ENCODE measurements at regions not wholly inside any gene's neighbourhood (a gene's known extent, or its start where the extent isn't known, plus 50 kb on each side); places are given as distances from the start of the nearest gene placed in this dataset.

DNA sequence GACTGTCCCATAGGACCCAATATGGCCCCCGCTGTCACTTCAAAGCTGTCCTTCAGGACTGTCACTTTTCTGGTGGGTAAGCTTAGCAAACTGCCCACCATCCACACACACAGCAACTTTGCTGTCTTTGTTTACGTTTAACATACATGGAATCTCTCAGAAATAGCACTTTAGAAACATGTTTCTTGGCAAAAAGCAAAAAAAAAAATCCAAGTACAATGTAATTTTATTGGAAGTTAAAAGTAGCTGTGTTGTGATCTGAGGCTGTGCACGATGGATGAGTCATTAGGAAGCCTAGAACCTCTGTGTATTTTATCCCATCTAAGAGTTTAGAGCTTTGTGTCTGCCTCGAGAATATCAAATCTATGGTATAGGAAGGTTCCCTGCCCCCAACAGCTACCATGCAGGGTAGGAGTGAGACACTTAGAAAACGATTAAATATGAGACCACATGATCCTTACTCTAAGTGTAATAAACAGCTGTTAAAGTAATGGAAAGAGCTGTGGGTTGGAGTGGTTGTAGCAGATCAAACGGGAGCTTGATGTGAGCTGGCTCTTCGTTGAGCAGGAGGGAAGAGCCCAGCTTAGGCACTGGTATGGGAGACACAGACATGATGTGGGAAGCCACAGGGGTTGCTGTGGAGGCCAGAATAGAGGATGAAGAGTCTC, 119.5 kb downstream of the PLEKHG1 start:
- no peak overlapping the region for H3K27ac ChIP-seq (ENCODE audit: low read depth, low read length)
- H3K36me3 ChIP-seq (ENCODE audit: control insufficient read depth in 3 of 3, insufficient read depth in 3 of 3, low read length in 3 of 3), result no peaks in the 10 kb centered on the region
- no peak overlapping the region for H3K4me3 ChIP-seq (ENCODE audit: low read length in 3 of 3)
- no peaks in the 10 kb centered on the region for H3K9me3 ChIP-seq (ENCODE audit: control insufficient read depth in 3 of 3, low read length in 3 of 3)
- H3K9ac ChIP-seq (ENCODE audit: low read depth in 1 of 3, low read length in 3 of 3), result no peak overlapping the region
- no peaks in the 10 kb centered on the region for H3K27me3 ChIP-seq (ENCODE audit: control insufficient read depth in 3 of 3, insufficient read depth in 3 of 3, low read length in 3 of 3)
- H3K4me1 ChIP-seq (ENCODE audit: control insufficient read depth in 3 of 3, insufficient read depth in 3 of 3, low read length in 3 of 3), result peaks cover 0 to 2% (median 0%) of the 10 kb centered on the region in 3 donors

GRCh38 chr6:150719831-150720230, 120.1 kb downstream of the PLEKHG1 start:
- H3K9me3 ChIP-seq (ENCODE audit: control insufficient read depth in 3 of 3, low read length in 3 of 3), result no peaks in the 10 kb centered on the region
- H3K27ac ChIP-seq (ENCODE audit: low read depth, low read length), result no peak overlapping the region
- no peak overlapping the region for H3K9ac ChIP-seq (ENCODE audit: low read depth in 1 of 3, low read length in 3 of 3)
- H3K4me3 ChIP-seq (ENCODE audit: low read length in 3 of 3), result no peak overlapping the region
- H3K4me1 ChIP-seq (ENCODE audit: control insufficient read depth in 3 of 3, insufficient read depth in 3 of 3, low read length in 3 of 3), result peaks cover 0 to 2% (median 0%) of the 10 kb centered on the region in 3 donors
- H3K27me3 ChIP-seq (ENCODE audit: control insufficient read depth in 3 of 3, insufficient read depth in 3 of 3, low read length in 3 of 3), result no peaks in the 10 kb centered on the region
- no peaks in the 10 kb centered on the region for H3K36me3 ChIP-seq (ENCODE audit: control insufficient read depth in 3 of 3, insufficient read depth in 3 of 3, low read length in 3 of 3)

- Histone ChIP-seq H3K4me1 (ENCODE audit: control insufficient read depth in 3 of 3, insufficient read depth in 3 of 3, low read length in 3 of 3) (peaks cover 0 to 2% (median 0%) of the 10 kb centered on the region in 3 donors), H3K9ac (ENCODE audit: low read depth in 1 of 3, low read length in 3 of 3) (no peak overlapping the region), H3K36me3 (ENCODE audit: control insufficient read depth in 3 of 3, insufficient read depth in 3 of 3, low read length in 3 of 3) (no peaks in the 10 kb centered on the region), H3K27me3 (ENCODE audit: control insufficient read depth in 3 of 3, insufficient read depth in 3 of 3, low read length in 3 of 3) (no peaks in the 10 kb centered on the region), H3K9me3 (ENCODE audit: control insufficient read depth in 3 of 3, low read length in 3 of 3) (no peaks in the 10 kb centered on the region), H3K4me3 (ENCODE audit: low read length in 3 of 3) (no peak overlapping the region), H3K27ac (ENCODE audit: low read depth, low read length) (no peak overlapping the region)
These were observed 121.1 kb downstream of the PLEKHG1 start for GRCh38 chr6:150720774-150721233.

- no peaks in the 10 kb centered on the region for H3K9me3 ChIP-seq (ENCODE audit: control insufficient read depth in 3 of 3, low read length in 3 of 3)
- H3K36me3 ChIP-seq (ENCODE audit: control insufficient read depth in 3 of 3, insufficient read depth in 3 of 3, low read length in 3 of 3), result no peaks in the 10 kb centered on the region
- H3K27ac ChIP-seq (ENCODE audit: low read depth, low read length), result no peak overlapping the region
- peaks cover 0 to 2% (median 0%) of the 10 kb centered on the region in 3 donors for H3K4me1 ChIP-seq (ENCODE audit: control insufficient read depth in 3 of 3, insufficient read depth in 3 of 3, low read length in 3 of 3)
- no peaks in the 10 kb centered on the region for H3K27me3 ChIP-seq (ENCODE audit: control insufficient read depth in 3 of 3, insufficient read depth in 3 of 3, low read length in 3 of 3)
- no peak overlapping the region for H3K4me3 ChIP-seq (ENCODE audit: low read length in 3 of 3)
- no peak overlapping the region for H3K9ac ChIP-seq (ENCODE audit: low read depth in 1 of 3, low read length in 3 of 3)
These were observed 122.0 kb downstream of the PLEKHG1 start for GRCh38 chr6:150721418-150722266.

DNA sequence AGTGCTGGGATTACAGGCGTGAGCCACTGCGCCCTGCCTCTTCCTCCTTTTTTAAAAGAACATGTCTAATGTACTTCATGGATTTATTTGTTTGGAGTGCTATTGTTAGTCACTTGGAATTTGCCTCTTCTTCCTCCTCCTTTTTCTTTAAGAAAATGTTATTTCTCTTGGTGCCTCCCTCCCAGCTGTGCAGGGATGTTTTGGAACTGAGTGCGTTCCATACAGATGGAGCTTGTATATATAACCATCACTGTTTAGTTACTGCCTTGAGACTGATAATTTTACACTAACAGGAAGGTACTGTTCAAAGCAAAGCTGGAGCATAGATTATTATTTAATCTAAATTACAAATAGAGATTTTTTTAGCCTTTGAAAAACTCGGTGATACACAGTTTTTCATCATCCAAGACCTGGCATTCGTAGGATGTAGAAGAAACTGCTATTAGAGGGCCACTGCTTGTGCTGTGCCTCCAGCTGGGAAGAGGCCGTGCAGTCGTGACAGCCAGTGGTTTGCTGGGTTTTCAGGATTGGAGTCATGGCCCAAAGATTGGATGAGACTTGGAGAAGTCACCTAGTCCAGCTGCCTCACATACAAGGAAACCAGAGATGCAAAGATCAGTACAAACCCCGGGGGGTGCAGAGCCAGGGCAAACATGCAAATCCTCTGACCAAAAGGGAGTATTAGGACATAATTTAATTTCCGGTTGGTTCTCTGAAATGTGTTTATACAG, 123.1 kb downstream of the PLEKHG1 start:
- Histone ChIP-seq H3K27ac (ENCODE audit: low read depth, low read length) (no peak overlapping the region), H3K27me3 (ENCODE audit: control insufficient read depth in 3 of 3, insufficient read depth in 3 of 3, low read length in 3 of 3) (no peaks in the 10 kb centered on the region), H3K36me3 (ENCODE audit: control insufficient read depth in 3 of 3, insufficient read depth in 3 of 3, low read length in 3 of 3) (no peaks in the 10 kb centered on the region)

DNA sequence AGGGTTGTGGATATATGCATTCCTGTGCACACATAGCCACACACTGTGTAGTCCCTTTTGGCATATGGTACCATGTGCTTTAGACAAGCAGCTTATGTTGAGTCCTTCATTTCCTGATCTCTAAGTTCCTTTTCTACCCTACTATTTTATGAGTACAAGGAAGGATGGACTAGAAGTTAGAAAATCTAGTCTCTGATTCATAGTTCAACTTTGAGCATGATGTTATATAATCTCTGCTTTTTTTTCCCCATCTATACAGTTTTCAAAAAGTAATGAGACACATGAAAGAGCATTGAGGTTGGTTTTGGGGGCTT, 123.6 kb downstream of the PLEKHG1 start:
- H3K27ac ChIP-seq (ENCODE audit: low read depth, low read length), result no peak overlapping the region
- H3K27me3 ChIP-seq (ENCODE audit: control insufficient read depth in 3 of 3, insufficient read depth in 3 of 3, low read length in 3 of 3), result no peaks in the 10 kb centered on the region
- H3K4me1 ChIP-seq (ENCODE audit: control insufficient read depth in 3 of 3, insufficient read depth in 3 of 3, low read length in 3 of 3), result no peaks in the 10 kb centered on the region
- H3K9me3 ChIP-seq (ENCODE audit: control insufficient read depth in 3 of 3, low read length in 3 of 3), result no peaks in the 10 kb centered on the region
- no peak overlapping the region for H3K9ac ChIP-seq (ENCODE audit: low read depth in 1 of 3, low read length in 3 of 3)
- no peaks in the 10 kb centered on the region for H3K36me3 ChIP-seq (ENCODE audit: control insufficient read depth in 3 of 3, insufficient read depth in 3 of 3, low read length in 3 of 3)
- no peak overlapping the region for H3K4me3 ChIP-seq (ENCODE audit: low read length in 3 of 3)

More for the DNA sequence above, 123.1 kb downstream of the PLEKHG1 start:
- Histone ChIP-seq H3K9ac (ENCODE audit: low read depth in 1 of 3, low read length in 3 of 3) (no peak overlapping the region), H3K4me1 (ENCODE audit: control insufficient read depth in 3 of 3, insufficient read depth in 3 of 3, low read length in 3 of 3) (no peaks in the 10 kb centered on the region), H3K9me3 (ENCODE audit: control insufficient read depth in 3 of 3, low read length in 3 of 3) (no peaks in the 10 kb centered on the region), H3K4me3 (ENCODE audit: low read length in 3 of 3) (no peak overlapping the region)

DNA sequence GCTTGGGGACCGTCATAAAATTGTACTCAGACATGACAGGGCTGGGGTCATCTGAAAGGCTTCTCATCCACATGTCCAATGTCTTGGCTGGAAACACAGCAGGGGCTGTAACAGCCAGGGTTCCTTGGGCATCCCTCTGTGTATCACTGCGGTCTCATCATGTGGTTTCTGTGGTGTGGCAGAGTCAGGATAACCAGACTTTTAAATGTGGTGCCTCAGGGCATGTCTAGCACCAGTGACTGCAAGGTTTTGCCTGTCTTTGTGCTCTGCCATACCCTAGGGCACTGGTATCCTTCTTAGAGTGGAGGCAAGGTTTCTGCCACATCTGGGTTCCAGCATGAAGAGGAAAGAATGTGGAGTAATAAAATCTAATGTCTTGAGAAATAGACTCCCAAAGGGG, 124.2 kb downstream of the PLEKHG1 start:
- no peak overlapping the region for H3K9ac ChIP-seq (ENCODE audit: low read depth in 1 of 3, low read length in 3 of 3)
- H3K9me3 ChIP-seq (ENCODE audit: control insufficient read depth in 3 of 3, low read length in 3 of 3), result no peaks in the 10 kb centered on the region
- no peak overlapping the region for H3K4me3 ChIP-seq (ENCODE audit: low read length in 3 of 3)
- no peaks in the 10 kb centered on the region for H3K27me3 ChIP-seq (ENCODE audit: control insufficient read depth in 3 of 3, insufficient read depth in 3 of 3, low read length in 3 of 3)
- no peaks in the 10 kb centered on the region for H3K36me3 ChIP-seq (ENCODE audit: control insufficient read depth in 3 of 3, insufficient read depth in 3 of 3, low read length in 3 of 3)
- no peaks in the 10 kb centered on the region for H3K4me1 ChIP-seq (ENCODE audit: control insufficient read depth in 3 of 3, insufficient read depth in 3 of 3, low read length in 3 of 3)
- no peak overlapping the region for H3K27ac ChIP-seq (ENCODE audit: low read depth, low read length)

- H3K27ac ChIP-seq (ENCODE audit: low read depth, low read length), result no peak overlapping the region
- H3K4me3 ChIP-seq (ENCODE audit: low read length in 3 of 3), result no peak overlapping the region
- H3K27me3 ChIP-seq (ENCODE audit: control insufficient read depth in 3 of 3, insufficient read depth in 3 of 3, low read length in 3 of 3), result no peaks in the 10 kb centered on the region
- no peak overlapping the region for H3K9ac ChIP-seq (ENCODE audit: low read depth in 1 of 3, low read length in 3 of 3)
- H3K4me1 ChIP-seq (ENCODE audit: control insufficient read depth in 3 of 3, insufficient read depth in 3 of 3, low read length in 3 of 3), result no peaks in the 10 kb centered on the region
- no peaks in the 10 kb centered on the region for H3K36me3 ChIP-seq (ENCODE audit: control insufficient read depth in 3 of 3, insufficient read depth in 3 of 3, low read length in 3 of 3)
- H3K9me3 ChIP-seq (ENCODE audit: control insufficient read depth in 3 of 3, low read length in 3 of 3), result no peaks in the 10 kb centered on the region
These were observed 126.1 kb downstream of the PLEKHG1 start for GRCh38 chr6:150725795-150726194.

GRCh38 chr6:150729188-150729748, 129.6 kb downstream of the PLEKHG1 start:
- Histone ChIP-seq H3K4me3 (ENCODE audit: low read length in 3 of 3) (no peak overlapping the region), H3K9me3 (ENCODE audit: control insufficient read depth in 3 of 3, low read length in 3 of 3) (no peaks in the 10 kb centered on the region), H3K9ac (ENCODE audit: low read depth in 1 of 3, low read length in 3 of 3) (no peak overlapping the region), H3K27me3 (ENCODE audit: control insufficient read depth in 3 of 3, insufficient read depth in 3 of 3, low read length in 3 of 3) (no peaks in the 10 kb centered on the region), H3K36me3 (ENCODE audit: control insufficient read depth in 3 of 3, insufficient read depth in 3 of 3, low read length in 3 of 3) (peaks cover 0 to 2% (median 0%) of the 10 kb centered on the region in 3 donors), H3K4me1 (ENCODE audit: control insufficient read depth in 3 of 3, insufficient read depth in 3 of 3, low read length in 3 of 3) (no peaks in the 10 kb centered on the region), H3K27ac (ENCODE audit: low read depth, low read length) (no peak overlapping the region)
